CD4-positive, alpha-beta T cell treated with Interferon gamma for 1 hour (primary cell): ENCODE measurements at regions not wholly inside any gene's neighbourhood (a gene's known extent, or its start where the extent isn't known, plus 50 kb on each side); places are given as distances from the start of the nearest gene placed in this dataset.
"Not testable (repeated sequence)": the region's sequence is repeated elsewhere in the genome, so short reads cannot be mapped to it uniquely, and the experiment has no call there.

Experiments
- DNase-seq: peaks from one replicate; pipeline ENCODE4 v3.0.0-alpha.2; 2020

DNA sequence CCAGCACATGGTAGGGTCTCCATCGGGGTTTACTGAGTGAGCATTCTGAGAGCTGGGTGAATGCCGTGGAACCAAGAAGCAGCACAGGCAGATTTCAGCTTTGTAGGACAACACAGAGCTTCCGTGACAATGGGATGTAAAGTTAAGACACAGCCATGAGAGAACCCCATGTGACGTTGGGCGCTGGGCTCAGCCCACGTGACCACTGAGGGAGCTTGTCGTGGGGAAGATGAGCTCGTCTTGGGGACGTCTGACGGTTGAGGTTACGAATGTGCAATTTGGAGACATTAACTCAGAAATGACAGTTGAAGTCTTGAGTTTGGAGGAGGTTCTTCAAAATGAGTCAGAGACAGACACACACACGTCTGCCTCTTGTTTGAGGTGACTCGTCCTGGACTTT is 51.5 kb upstream of the MUC20 start:
- DNase-seq, result not testable (repeated sequence)

DNA sequence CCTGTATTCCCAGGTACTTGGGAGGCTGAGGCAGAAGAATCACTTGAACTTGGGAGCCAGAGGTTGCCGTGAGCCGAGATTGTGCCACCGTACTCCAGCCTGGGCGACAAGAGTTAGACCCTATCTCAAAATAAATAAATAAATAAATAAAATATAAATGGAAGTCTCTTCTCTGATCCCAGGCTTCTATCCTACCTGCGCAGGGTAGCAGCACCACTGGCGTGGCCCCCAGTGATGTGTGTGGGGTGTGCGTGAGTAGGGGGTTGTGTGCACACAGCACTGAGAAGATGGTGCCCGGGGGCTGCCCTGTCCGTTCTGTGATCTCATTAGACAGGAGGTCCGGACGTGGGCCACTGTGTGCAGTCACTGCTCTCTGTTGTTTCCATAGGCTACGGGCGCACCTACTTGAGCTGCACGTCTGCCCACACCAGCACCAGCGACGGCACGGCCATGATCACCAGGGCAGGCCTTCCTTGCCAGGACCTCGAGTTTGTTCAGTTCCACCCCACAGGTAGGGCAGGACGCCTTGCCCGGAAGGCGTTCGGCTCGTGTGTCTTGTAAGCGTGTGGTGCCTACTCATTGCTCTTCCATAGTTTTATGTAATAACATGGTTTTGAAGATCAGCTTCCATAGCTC is 52.5 kb upstream of the MUC20 start:
- not testable (repeated sequence) for DNase-seq

DNA sequence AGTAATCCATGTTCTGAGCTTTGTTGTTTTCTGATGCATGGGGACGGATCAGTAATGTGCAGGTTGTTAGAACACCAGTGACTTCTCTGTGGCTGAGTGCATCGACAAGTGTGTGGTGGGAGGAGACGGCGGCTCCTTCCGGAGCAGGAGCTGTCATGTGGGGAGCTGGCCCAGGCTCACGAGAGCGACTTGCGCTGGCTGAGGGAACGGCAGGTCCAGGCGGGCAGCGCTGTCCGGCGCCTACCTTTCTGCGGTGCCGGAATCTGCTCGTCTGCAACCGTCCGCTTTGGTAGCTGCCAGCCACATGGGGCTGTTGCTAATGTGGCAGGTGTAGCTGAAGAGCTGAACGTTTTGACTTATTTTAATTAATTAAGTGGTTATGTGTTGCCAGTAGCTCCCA is 55.5 kb upstream of the MUC20 start:
- DNase-seq, result not testable (repeated sequence)

DNA sequence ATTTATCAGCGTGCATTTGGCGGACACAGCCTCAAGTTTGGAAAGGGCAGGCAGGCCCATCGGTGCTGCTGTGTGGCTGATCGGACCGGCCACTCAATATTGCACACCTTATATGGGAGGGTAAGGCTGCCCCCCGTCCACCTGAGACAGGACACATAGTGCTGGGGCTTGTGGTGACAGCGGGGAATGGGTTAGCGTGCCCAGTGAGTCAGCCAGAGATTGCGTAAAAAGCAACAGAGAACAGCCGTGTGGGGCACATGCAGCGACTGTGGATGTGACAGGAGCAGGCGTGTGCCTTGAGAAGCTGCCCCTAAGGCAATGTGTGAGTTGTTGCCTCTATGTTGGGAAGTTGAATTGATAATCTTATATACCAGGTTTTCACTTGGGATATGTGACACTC is 56.6 kb upstream of the MUC20 start:
- not testable (repeated sequence) for DNase-seq

DNA sequence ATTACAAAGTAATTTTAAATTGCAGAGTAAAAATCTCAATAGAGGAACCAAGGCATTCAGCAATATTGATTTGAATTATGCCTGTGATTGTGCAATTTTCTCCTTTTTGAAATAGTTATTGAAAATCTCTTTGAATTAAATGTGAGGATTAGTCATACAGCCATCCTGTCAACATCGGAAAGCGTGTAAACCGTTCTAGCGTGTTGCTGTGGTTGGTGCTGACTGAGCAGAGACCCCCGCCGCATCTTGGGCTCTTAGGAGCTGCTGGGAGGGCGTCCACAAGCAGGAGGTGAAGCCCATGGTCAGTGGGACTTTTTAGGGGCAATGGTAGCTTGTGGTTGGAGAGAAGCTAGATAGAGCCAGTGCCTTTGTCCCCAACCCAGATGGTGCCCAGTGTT is 61.6 kb upstream of the MUC20 start:
- DNase-seq, result not testable (repeated sequence)

DNA sequence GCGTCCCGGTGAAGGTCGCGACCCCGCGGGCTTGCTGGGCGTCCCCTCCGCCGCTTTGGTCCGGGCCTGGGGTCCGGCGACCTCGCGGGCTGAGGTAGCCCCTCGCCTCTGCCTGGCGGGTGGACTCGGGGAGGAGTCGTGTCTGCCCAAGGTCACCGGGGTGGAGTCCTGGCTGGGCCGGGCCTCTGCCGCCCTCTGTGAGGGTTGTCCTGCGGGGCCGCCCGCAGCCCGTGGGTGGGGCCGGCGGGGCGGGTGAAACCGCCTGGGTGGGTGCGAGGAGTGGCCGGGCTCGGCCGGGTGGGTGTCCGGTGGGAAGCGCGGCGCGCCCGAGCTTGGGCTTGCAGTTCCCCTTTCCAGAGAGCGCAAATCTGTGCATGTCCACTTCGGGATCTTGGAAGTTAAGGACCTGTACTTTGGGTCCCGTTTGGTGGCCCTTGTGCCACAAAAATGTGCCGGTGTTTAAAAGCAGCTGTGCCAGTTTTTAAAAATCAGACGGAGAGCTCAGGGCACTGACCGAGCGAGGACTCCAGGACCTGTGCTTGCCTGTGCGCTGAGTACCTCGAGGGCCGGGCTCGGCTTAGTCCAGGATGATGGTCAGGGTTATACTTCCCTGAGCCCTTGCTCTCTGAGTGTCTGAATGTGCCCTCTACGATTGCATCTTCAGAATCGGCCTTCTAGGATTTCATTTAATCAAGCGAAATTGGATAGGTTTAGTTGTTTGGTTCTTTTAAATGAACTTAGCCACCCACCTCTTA is 62.2 kb upstream of the MUC20 start:
- not testable (repeated sequence) for DNase-seq

DNA sequence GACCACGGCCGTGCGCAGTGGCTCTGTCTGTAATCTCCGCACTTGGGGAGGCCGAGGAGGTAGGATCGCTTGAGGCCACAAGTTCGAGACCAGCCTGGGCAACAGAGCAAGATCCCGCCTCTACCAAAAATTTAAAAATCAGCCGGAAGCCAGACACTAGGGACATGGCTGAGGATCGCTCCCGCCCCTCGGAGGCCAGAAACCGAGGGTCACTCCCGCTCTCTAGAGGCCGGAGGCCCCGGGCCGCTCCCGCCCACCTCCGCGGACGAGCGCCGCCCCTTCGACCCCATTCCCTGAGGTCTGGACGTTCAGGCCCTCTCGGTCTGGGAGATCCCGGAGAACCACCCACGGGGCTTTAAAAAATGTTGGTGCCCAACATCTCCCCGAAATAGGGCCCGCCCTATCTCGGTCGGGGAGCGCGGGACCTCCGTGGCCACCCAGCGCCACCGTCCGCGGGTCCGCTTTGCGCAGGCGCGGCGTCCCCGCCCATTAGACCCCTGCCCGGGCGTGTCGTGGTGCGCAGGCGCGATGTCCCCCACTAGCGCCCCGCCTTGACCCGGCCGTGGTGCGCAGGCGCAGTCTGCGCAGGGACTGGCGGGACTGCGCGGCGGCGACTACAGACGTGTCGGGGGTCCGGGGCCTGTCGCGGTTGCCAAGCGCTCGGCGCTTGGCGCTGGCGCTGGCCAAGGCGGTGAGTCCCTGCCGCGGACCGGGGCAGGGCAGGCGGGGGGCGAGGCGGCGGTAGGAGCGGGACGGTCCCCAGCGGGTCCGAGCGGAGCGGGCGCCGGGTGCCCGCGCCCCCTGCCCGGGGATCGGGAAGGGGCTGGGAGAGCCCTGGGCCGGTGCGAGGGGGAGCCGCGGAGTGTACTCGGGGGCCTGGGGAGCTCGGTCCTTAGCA is 63.1 kb upstream of the MUC20 start:
- peak; percentile 93 for DNase-seq

DNA sequence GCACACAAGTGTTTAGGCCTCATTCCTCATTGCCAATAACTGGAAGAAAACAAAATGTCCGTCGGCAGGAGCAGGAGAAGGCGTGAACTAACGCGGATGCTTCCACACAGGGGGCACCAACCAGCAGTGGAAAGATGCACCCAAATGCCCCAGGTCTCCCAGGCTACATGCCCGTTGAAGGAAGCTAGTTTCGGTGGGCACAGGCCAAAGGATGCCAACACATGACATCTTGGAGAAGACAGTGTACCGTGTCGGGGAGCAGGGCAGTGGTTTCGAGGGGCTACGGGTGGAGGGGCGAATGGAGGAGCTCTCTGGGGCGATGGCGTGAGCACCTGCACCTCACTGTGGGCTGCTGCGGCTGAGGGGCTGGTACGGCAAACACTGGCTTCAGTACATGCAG is 64.7 kb upstream of the MUC20 start:
- not testable (repeated sequence) for DNase-seq

DNA sequence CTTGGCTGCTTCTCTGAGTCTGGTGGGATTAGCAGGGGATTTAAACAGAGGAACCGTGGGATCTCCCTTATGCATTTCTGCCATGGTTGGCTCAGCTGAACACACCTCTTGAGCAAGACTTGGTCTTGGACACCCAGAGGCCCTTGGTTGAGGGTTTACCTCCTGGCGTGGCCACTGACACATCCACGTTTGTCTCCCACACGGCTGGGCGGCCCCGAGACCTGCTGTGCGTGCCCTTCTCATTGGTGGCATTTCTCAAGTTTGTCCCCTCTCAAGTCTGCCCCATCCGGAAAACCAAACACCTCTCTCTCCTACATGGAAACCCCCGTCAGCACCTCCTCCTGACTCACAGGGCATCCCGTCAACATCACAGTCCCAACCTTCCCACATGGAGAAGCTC is 66.0 kb upstream of the MUC20 start:
- DNase-seq, result not testable (repeated sequence)

DNA sequence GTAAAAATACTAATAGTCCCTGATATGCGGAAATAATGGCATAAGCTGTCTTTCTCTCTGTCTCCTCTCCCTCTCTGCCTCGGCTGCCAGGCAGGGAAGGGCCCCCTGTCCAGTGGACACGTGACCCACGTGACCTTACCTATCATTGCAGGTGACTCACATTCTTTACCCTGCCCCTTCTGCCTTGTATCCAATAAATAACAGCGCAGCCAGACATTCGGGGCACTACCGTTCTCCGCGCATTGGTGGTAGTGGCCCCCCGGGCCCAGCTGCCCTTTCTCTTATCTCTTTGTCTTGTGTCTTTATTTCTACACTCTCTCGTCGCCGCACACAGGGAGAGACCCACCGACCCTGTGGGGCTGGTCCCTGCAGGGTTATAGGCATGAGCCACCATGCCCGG is 66.6 kb upstream of the MUC20 start:
- DNase-seq, result not testable (repeated sequence)

DNA sequence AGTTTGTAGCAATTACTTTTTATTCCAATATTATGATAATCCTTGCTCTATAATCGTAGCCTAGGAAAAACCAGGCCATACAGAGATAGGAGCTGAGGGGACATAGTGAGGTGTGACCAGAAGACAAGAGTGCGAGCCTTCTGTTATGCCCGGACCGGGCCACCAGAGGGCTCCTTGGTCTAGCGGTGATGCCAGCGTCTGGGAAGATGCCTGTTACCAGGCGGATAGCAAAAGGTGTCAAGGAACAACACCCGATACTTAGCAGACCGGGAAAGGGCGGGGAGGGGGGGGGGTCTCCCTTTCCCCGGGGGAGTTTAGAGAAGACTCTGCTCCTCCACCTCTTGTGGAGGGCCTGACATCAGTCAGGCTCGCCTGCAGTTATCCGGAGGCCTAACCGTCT is 67.1 kb upstream of the MUC20 start:
- not testable (repeated sequence) for DNase-seq

DNA sequence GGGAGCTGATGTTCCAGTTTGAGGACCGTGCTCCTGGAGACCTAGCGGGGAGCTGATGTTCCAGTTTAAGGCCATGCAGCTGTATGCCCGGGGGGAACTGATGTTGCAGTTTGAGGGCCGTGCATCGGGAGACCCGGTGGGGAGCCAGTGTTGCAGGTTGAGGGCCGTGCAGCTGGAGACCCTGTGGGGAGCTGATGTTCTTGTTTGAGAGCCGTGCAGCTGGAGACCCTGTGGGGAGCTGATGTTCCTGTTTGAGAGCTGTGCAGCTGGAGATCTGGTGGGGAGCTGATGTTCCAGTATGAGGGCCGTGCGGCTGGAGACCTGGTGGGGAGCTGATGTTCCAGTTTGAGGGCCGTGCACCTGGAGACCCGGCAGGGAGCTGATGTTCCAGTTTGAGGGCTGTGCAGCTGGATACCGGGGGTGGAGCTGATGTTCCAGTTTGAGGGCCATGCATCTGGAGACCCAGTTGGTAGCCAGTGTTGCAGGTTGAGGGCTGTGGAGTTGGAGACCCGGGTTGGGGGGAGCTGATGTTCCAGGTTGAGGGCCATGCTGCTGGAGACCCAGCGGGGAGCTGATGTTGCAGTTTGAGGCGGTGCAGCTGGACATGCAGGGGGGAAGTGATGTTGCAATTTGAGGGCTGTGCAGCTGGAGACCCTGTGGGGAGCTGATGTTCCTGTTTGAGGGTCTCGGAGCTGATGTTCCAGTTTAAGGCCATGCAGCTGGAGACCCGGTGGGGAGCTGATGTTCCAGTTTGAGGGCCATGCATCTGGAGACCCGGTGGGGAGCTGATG is 64.4 kb upstream of the APOD start:
- not testable (repeated sequence) for DNase-seq

DNA sequence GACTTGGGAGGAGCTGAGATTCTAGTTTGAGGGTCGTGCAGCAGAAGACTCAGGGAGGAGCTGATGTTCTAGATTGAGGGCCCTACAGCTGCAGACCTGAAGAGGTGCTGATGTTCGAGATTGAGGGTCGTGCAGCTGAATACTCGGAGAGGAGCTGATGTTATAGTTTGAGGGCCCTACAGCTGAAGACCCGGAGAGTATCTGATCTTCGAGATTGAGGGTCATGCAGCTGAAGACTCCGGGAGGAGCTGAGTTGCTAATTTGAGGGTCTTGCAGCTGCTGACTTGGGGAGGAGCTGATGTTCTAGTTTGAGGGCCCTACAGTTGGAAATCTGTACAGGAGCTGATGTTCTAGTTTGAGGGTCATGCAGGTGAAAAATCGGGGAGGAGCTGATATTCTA is 62.1 kb upstream of the APOD start:
- not testable (repeated sequence) for DNase-seq

DNA sequence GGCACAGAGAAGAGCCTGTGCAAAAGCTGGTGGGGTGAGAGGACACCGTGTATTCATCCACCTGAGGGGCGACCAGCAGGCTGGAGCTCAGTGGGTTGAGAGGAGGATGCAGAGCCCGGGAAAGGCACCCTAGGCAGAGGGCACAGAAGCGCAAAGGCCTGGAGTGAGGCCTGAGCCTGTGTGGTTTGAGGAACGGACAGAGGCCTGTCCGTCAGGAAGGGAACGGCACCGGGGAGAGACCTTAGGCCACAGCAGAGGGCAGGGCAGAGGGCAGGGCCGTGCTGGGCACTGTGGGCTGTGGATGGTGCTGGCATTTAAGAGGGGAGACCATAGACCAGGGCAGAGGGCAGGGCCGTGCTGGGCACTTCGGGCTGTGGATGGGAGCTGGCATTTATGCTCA is 59.5 kb upstream of the APOD start:
- not testable (repeated sequence) for DNase-seq

DNA sequence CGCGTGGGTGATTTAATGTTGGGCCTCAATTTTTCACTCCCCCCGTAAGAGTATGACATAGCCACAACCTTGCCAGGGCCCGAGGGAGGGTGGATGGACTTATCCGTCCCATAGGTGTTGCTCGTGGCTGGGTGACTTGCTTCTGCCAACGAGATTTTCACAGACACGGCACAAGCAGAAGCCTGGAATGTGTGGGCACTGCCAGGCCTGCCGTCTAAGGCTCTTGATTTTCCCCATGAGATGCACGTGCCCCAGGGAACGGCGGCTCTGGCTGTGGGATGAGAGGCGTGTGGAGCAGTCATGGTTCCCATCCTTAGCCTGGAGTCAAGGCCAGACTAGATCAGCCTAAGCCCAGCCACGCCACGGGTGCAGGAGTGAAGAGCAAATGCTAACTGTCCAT is 58.6 kb upstream of the APOD start:
- DNase-seq, result not testable (repeated sequence)

DNA sequence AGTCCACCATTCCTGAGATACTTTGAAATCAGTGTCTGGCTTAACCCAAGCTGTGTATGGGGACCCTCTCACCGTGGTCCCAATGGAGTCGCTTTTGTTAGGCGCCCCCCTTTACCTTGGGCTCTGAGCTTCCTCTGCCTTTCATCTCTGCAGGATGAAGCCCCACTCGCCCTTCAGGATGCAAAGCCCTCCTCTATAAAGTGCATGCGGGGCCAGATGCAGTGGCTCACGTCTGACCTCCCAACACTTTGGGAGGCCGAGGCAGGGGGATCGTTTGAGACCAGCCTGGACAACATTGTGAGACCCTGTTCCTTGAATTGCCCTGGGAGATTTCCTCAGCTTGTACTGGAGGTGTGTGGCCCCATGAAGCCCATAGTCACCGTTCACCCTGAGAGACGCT is 54.7 kb upstream of the APOD start:
- DNase-seq, result not testable (repeated sequence)

DNA sequence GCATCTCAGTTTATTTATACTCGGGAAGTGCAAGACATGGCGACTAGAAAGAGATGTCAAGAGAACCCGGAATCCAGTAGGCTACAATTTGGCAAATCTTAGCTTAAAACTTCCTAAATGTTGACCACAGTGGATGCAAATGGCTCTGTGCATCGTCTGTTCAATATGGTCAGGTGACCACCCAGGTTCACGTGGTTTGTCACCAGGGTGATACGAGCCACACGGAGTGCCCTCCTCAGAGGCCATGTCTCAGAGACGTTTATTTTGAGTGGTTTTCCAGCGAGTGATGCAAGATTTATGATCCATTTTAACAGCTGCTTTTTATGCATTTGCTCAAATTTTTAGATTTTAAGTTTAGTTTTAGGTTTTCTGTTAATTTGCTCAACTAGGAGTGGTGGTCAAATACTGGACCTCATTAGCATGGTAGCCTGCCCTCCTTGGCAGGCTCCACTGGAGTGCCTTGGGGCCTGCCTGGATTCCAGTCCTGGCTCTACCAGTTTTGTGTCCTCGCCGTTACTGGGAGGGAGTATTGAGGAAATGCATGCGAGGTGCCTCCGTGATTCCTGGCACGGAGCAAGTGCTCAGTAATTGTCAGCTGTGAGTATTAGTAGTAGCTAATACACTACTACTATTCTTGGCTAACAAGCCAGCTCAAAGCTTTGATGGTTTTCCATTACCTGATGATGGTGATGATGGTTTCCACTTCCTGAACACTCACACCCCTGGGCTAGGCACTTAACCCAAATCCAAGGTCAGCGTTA is 53.9 kb upstream of the APOD start:
- not testable (repeated sequence) for DNase-seq

DNA sequence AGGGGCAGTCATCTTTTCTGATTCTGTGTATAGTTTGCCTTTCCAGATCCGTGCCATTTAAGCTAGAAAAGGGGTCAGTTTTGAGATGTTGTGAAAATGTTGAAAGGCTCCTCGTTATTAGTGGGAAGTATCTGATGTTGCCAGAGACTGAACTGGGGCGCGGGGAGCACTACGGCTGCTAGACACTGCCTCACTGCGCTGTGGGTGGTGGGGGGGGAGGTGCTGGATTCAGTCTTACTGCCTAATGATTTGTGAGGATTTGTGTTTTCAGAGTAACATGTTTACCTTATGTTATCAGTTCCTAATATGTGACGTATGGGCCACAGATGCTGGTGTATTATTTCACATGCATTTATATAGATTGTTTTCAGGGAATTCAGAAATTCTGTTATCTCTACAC is 53.3 kb upstream of the APOD start:
- DNase-seq, result not testable (repeated sequence)

DNA sequence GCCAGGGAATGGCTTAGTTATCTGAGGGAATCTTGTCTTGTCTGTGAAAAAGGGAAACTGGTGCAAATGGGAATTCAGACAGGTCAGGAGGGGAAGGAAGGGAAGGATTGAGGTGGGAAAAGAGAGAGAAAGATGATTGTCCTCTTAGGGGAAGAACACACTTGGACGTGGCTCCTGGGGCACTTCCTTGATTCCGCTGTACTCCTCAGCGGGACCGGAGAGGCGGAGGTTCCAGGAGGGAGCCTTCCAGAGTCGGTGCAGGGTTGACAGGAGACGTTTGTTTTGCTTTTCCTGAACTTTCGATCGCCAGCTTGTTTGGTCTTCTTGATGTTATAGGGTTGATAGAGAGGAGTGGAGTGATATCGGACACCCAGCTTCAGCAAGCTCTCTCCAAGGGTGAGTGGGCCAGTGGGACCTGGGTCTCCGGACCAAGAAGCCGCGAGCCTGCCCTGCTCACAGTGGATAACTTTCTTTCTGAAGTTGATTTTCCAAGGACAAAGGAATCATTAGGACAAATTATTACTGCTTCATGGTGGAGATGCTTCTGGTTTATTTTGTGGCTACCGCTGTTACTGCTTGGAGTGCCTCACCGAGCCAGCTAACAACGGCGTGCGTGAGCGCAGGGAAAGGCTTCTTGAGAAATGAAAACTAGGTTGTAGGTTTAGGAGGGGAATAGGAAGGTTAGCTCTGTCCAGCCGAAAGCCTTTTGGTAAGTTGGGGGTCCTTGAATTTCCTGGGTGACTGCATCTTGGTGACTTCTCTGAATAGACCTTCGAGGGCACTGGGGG is 52.4 kb upstream of the APOD start:
- not testable (repeated sequence) for DNase-seq

DNA sequence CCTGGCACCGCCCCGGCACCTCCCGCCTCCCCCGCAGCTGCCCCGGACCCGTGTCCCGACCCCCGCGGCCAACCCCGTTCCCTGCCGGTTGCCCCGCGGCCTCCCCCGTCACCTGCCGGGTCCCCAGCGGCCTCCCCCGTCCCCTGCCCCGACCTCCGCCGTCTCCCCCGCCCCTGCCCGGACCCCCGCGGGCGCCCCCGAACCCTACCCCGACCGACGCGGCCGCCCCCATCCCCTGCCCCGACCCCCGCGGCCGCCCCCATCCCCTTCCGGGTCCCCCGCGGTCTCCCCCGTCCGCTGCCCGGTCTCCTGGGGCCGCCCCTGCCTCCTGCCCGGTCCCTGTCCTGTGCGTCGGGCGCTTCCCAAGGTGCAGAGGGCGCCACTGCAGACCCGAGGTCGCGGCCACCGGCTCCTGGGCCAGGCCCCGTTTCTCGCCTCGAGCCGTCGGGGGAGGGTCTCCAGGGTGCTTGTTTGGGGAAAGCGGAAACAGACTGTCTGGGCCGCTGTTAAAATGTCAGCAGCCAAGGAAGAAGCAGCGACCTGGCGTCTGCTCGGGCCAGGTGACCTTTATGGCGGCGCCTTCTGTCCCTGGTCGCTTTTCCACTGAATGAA is 51.6 kb upstream of the APOD start:
- not testable (repeated sequence) for DNase-seq
